ENCODE measurements at regions not wholly inside any gene's neighbourhood (a gene's known extent, or its start where the extent isn't known, plus 50 kb on each side); places are given as distances from the start of the nearest gene placed in this dataset.

DNA sequence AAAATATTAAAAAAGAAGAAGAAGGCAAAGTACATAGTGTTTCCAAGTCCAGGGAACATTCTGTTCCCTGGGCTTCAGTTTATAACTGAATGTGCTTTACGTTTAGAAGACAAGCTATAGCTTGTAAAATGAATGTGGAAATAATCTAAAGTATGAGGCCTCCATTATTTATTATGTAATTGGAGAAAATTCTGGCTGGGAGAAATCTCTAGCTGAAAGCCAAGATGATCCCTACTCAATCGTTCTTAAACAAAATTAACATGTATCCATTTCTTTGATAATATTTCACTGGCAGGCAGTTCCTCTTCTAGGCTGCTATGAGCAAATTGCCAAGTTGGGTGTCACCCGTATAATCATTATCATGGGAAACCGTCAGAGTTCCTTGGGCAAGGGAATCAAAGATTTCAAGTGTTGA is 52.2 kb upstream of the ETS2 start:
- no peak for TF ChIP-seq CTCF (IDR thresholded peaks at IDR 0.05)
- H3K27ac Mint-ChIP-seq: no peak overlapping the region
- H3K27me3 Mint-ChIP-seq (ENCODE audit: insufficient read depth): peaks cover 2% of the 10 kb centered on the region; the same call in 1 of the 2 replicates
- DNase-seq: no peak
- peaks cover 5% of the 10 kb centered on the region for H3K36me3 Mint-ChIP-seq (ENCODE audit: low read depth)
- peaks cover 37% of the 10 kb centered on the region for H3K4me1 Mint-ChIP-seq (ENCODE audit: low read depth)
- H3K9me3 Mint-ChIP-seq: no peaks in the 10 kb centered on the region
- no peak overlapping the region for H3K4me3 Mint-ChIP-seq

Measured in HFFc6 (cell line).